Common myeloid progenitor, CD34-positive (primary cell): ENCODE measurements at regions not wholly inside any gene's neighbourhood (a gene's known extent, or its start where the extent isn't known, plus 50 kb on each side); places are given as distances from the start of the nearest gene placed in this dataset.
"Not testable (repeated sequence)": the region's sequence is repeated elsewhere in the genome, so short reads cannot be mapped to it uniquely, and the experiment has no call there.

Experiments
- CTCF ChIA-PET: fragments of 350-600 bp; sonication (Branson Sonifier 250); formaldehyde crosslinking; loops from one replicate; lab custom pipeline; 2021; ENCODE audit warnings: antibody characterized with exemption; lab: Charles Lee
- POLR2A ChIA-PET: fragments of 350-600 bp; sonication (Branson Sonifier 250); formaldehyde crosslinking; loops from one replicate; lab custom pipeline; 2021; ENCODE audit warnings: antibody characterized with exemption; lab: Charles Lee
- DNase-seq, 3 donors: peaks; one replicate each; pipeline versions ENCODE4 v3.0.0 to v3.0.0-alpha.2; 2013
- H3K27ac ChIP-seq, 2 experiments: 1 replicate in 1 of 2; 2 replicates in 1 of 2; pipeline ENCODE4 v1.7.0; 2013; ENCODE audit warnings: inconsistent platforms in 2 of 2, low read length in 2 of 2, mild to moderate bottlenecking in 2 of 2, low read depth in 1 of 2, moderate library complexity in 1 of 2; ENCODE audit not compliant: severe bottlenecking in 2 of 2, insufficient read depth in 1 of 2, poor library complexity in 1 of 2
- H3K27me3 ChIP-seq, 5 experiments: replicated peaks in 2 of 5; 1 replicate in 3 of 5; 2 replicates in 2 of 5; pipeline versions ENCODE4 v1.6.1 to v1.7.0; 2013; ENCODE audit warnings: low read length in 4 of 5, mild to moderate bottlenecking in 2 of 5, moderate library complexity in 2 of 5, inconsistent platforms in 1 of 5; ENCODE audit not compliant: insufficient read depth in 5 of 5, control insufficient read depth in 4 of 5
- H3K36me3 ChIP-seq, 4 experiments: 1 replicate in 2 of 4; 2 replicates in 2 of 4; pipeline versions ENCODE4 v1.6.1 to v1.7.0; 2013; ENCODE audit warnings: low read length in 3 of 4, control low read depth in 1 of 4, mild to moderate bottlenecking in 1 of 4; ENCODE audit not compliant: control insufficient read depth in 4 of 4, insufficient read depth in 4 of 4
- H3K4me1 ChIP-seq, 4 experiments: 1 replicate in 3 of 4; 2 replicates in 1 of 4; pipeline versions ENCODE4 v1.6.1 to v1.7.1; 2013; ENCODE audit warnings: low read length in 3 of 4, mild to moderate bottlenecking in 3 of 4, control low read depth in 1 of 4, inconsistent platforms in 1 of 4, moderate library complexity in 1 of 4; ENCODE audit not compliant: control insufficient read depth in 4 of 4, insufficient read depth in 4 of 4; ENCODE audit errors: control extremely low read depth in 1 of 4
- H3K4me3 ChIP-seq, 7 experiments: 1 replicate in 4 of 7; 2 replicates in 3 of 7; pipeline versions ENCODE4 v1.5.1 to v1.7.0; 2013; ENCODE audit warnings: mild to moderate bottlenecking in 7 of 7, low read length in 6 of 7, moderate library complexity in 6 of 7, inconsistent platforms in 2 of 7, low read depth in 2 of 7, control low read depth in 1 of 7; ENCODE audit not compliant: insufficient read depth in 4 of 7, control insufficient read depth in 1 of 7; ENCODE audit errors: extremely low read depth in 1 of 7
- H3K9me3 ChIP-seq, 5 experiments: 1 replicate in 4 of 5; 2 replicates in 1 of 5; pipeline versions ENCODE4 v1.6.1 to v1.7.1; 2013; ENCODE audit warnings: low read length in 4 of 5, mild to moderate bottlenecking in 2 of 5, inconsistent platforms in 1 of 5, low read depth in 1 of 5, moderate library complexity in 1 of 5; ENCODE audit not compliant: control insufficient read depth in 4 of 5, insufficient read depth in 2 of 5; ENCODE audit errors: control extremely low read depth in 1 of 5
- WGBS: methylation state at CpG from one replicate; pipeline ENCODE4 v1.1.5; 2013; ENCODE audit not compliant: insufficient coverage; 5-methylcytosine and 5-hydroxymethylcytosine counted together

GRCh38 chr2:107525406-107525805, 301.3 kb upstream of the RGPD4 start:
- POLR2A ChIA-PET, result no interaction called here
- DNase-seq, result no peak

GRCh38 chr2:107529146-107529545, 297.5 kb upstream of the RGPD4 start:
- Histone ChIP-seq H3K4me1 (no peaks in the 10 kb centered on the region), H3K27ac (no peak overlapping the region), H3K27me3 (no peaks in the 10 kb centered on the region), H3K4me3 (no peak overlapping the region), H3K36me3 (no peaks in the 10 kb centered on the region), H3K9me3 (peaks cover 0 to 2% (median 0%) of the 10 kb centered on the region in 5 experiments)
- 100% methylated on average over 1 of the region's 1 CpG for WGBS
- ChIA-PET CTCF (no interaction called here), POLR2A (no interaction called here)
- DNase-seq, result no peak

More at GRCh38 chr2:107525406-107525805, 301.3 kb upstream of the RGPD4 start:
- no peaks in the 10 kb centered on the region for H3K4me1 ChIP-seq
- peaks cover 0 to 2% (median 0%) of the 10 kb centered on the region in 5 experiments for H3K9me3 ChIP-seq
- H3K27me3 ChIP-seq, result no peaks in the 10 kb centered on the region
- H3K4me3 ChIP-seq, result no peak overlapping the region
- H3K36me3 ChIP-seq, result no peaks in the 10 kb centered on the region
- WGBS, result 100% methylated on average over 1 of the region's 1 CpG
- CTCF ChIA-PET, result interaction anchor here (1.1 kb wide), 1 partner anchor 10 kb away, joined by 3 read pairs; no protein-coding TSS in a partner anchor
- H3K27ac ChIP-seq, result no peak overlapping the region

- WGBS, result no CpG with 5 or more reads among the region's 1 CpG
- peaks cover 0 to 2% (median 0%) of the 10 kb centered on the region in 5 experiments for H3K9me3 ChIP-seq
- no peak overlapping the region for H3K27ac ChIP-seq
- H3K36me3 ChIP-seq, result no peaks in the 10 kb centered on the region
- H3K4me3 ChIP-seq, result no peak overlapping the region
- H3K27me3 ChIP-seq, result no peaks in the 10 kb centered on the region
- DNase-seq, result no peak
- ChIA-PET POLR2A (no interaction called here), CTCF (no interaction called here)
- no peaks in the 10 kb centered on the region for H3K4me1 ChIP-seq
Observed at GRCh38 chr2:107530046-107530445, 296.6 kb upstream of the RGPD4 start.

GRCh38 chr2:107534926-107535325, 291.8 kb upstream of the RGPD4 start:
- H3K27me3 ChIP-seq, result no peaks in the 10 kb centered on the region
- H3K4me1 ChIP-seq, result no peaks in the 10 kb centered on the region
- H3K27ac ChIP-seq, result no peak overlapping the region
- no peaks in the 10 kb centered on the region for H3K36me3 ChIP-seq
- no peaks in the 10 kb centered on the region for H3K9me3 ChIP-seq
- ChIA-PET CTCF (interaction anchor here (1.6 kb wide), 1 partner anchor 9 kb away, joined by 3 read pairs; no protein-coding TSS in a partner anchor), POLR2A (no interaction called here)
- 97% methylated on average over 9 of the region's 9 CpGs for whole genome bisulfite sequencing
- DNase-seq, result no peak
- H3K4me3 ChIP-seq, result no peak overlapping the region

GRCh38 chr2:107535905-107536689, 290.6 kb upstream of the RGPD4 start:
- 98% methylated on average over 20 of the region's 28 CpGs for WGBS
- POLR2A ChIA-PET, result not testable (repeated sequence)
- CTCF ChIA-PET, result interaction anchor here (1.6 kb wide), 1 partner anchor 11 kb away, joined by 3 read pairs; no protein-coding TSS in a partner anchor

GRCh38 chr2:107542314-107542740, 284.4 kb upstream of the RGPD4 start:
- no peak for DNase-seq
- no peaks in the 10 kb centered on the region for H3K9me3 ChIP-seq
- POLR2A ChIA-PET, result no interaction called here
- CTCF ChIA-PET, result no interaction called here
- no peaks in the 10 kb centered on the region for H3K27me3 ChIP-seq
- no peak overlapping the region for H3K4me3 ChIP-seq
- no peaks in the 10 kb centered on the region for H3K36me3 ChIP-seq
- H3K4me1 ChIP-seq, result no peaks in the 10 kb centered on the region
- WGBS, result 88% methylated on average over 5 of the region's 5 CpGs
- H3K27ac ChIP-seq, result no peak overlapping the region

More at GRCh38 chr2:107535905-107536689, 290.6 kb upstream of the RGPD4 start:
- H3K36me3 ChIP-seq, DNase-seq, H3K27ac ChIP-seq, H3K4me3 ChIP-seq, H3K4me1 ChIP-seq, H3K9me3 ChIP-seq, H3K27me3 ChIP-seq: not testable (repeated sequence)

- no peaks in the 10 kb centered on the region for H3K4me1 ChIP-seq
- H3K27ac ChIP-seq, result no peak overlapping the region
- 100% methylated on average over 2 of the region's 3 CpGs for WGBS
- POLR2A ChIA-PET, result no interaction called here
- CTCF ChIA-PET, result no interaction called here
- H3K27me3 ChIP-seq, result no peaks in the 10 kb centered on the region
- H3K9me3 ChIP-seq, result no peaks in the 10 kb centered on the region
- H3K36me3 ChIP-seq, result no peaks in the 10 kb centered on the region
- no peak overlapping the region for H3K4me3 ChIP-seq
- DNase-seq, result no peak
Observed at GRCh38 chr2:107543793-107544192, 282.9 kb upstream of the RGPD4 start.
